GM12878 (cell line): ENCODE measurements at regions not wholly inside any gene's neighbourhood (a gene's known extent, or its start where the extent isn't known, plus 50 kb on each side); places are given as distances from the start of the nearest gene placed in this dataset.

Source experiments
- CEBPB ChIP-seq, 2 experiments: fragments of 150-350 bp in 1 of 2; IDR thresholded peaks; 2 replicates each; pipeline ENCODE4 v1.6.1; 2012 to 2014; ENCODE audit warnings: low read depth in 2 of 2, low read length in 2 of 2, borderline replicate concordance in 1 of 2, inconsistent platforms in 1 of 2
- CTCF ChIP-seq, 3 experiments: IDR thresholded peaks in 2 of 3; conservative IDR thresholded peaks in 1 of 3; 2 replicates each; pipeline ENCODE4 v1.5.1; 2011; ENCODE audit warnings: low read depth in 3 of 3, low read length in 3 of 3, mild to moderate bottlenecking in 3 of 3, control low read depth in 2 of 3, moderate library complexity in 2 of 3, inconsistent platforms in 1 of 3, mixed read lengths in 1 of 3; ENCODE audit not compliant: control insufficient read depth in 2 of 3, insufficient read depth in 1 of 3; ENCODE audit errors: extremely low read depth in 1 of 3
- EP300 ChIP-seq, 2 experiments: fragments of 150-350 bp in 1 of 2; IDR thresholded peaks; 2 replicates each; pipeline ENCODE4 v1.6.1; 2011 to 2012; ENCODE audit warnings: low read depth in 2 of 2, low read length in 2 of 2, borderline replicate concordance in 1 of 2, improper control_type of control experiment in 1 of 2, inconsistent platforms in 1 of 2; ENCODE audit not compliant: control insufficient read depth in 1 of 2
- GABPA ChIP-seq: IDR thresholded peaks from 2 replicates; pipeline ENCODE4 v1.6.1; 2014; ENCODE audit warnings: antibody characterized with exemption, low read depth, mild to moderate bottlenecking, inconsistent platforms
- GATAD2B ChIP-seq: fragments of 450-650 bp; conservative IDR thresholded peaks from 2 replicates; pipeline ENCODE4 v1.6.1; 2017; ENCODE audit warnings: low read depth, mild to moderate bottlenecking, moderate library complexity
- POU2F2 ChIP-seq: IDR thresholded peaks from 3 replicates; pipeline ENCODE4 v1.6.1; 2011; ENCODE audit warnings: low read depth, mild to moderate bottlenecking, low read length, borderline replicate concordance
- RAD21 ChIP-seq: IDR thresholded peaks from 2 replicates; pipeline ENCODE4 v1.6.1; 2011; ENCODE audit warnings: mild to moderate bottlenecking, low read depth, low read length, moderate library complexity; ENCODE audit not compliant: insufficient read depth
- SP1 ChIP-seq: IDR thresholded peaks from one replicate; pipeline ENCODE4 v1.6.1; 2011; ENCODE audit warnings: low read depth, low read length
- TCF12 ChIP-seq: IDR thresholded peaks from 2 replicates; pipeline ENCODE4 v1.6.1; 2011; ENCODE audit warnings: low read depth, mild to moderate bottlenecking, low read length
- YY1 ChIP-seq: IDR thresholded peaks from 2 replicates; pipeline ENCODE4 v1.6.1; 2011; ENCODE audit warnings: low read depth, mild to moderate bottlenecking, low read length
- ZNF274 ChIP-seq: IDR thresholded peaks from one replicate; pipeline ENCODE4 v1.8.0; 2011; ENCODE audit not compliant: insufficient read length, insufficient read depth

- TF ChIP-seq GABPA (no peak), CEBPB (IDR thresholded peaks at IDR 0.05; ENCODE audit: borderline replicate concordance in 1 of 2, low read depth in 2 of 2, low read length in 2 of 2) (no peak), RAD21 (no peak), SP1 (no peak), CTCF (IDR thresholded peaks at IDR 0.05 in 2 of 3, conservative IDR thresholded peaks at IDR 0.05 in 1 of 3; ENCODE audit: control insufficient read depth in 2 of 3, extremely low read depth in 1 of 3, insufficient read depth in 1 of 3, low read depth in 3 of 3, low read length in 3 of 3) (no peak), YY1 (no peak), ZNF274 (no peak), EP300 (IDR thresholded peaks at IDR 0.05; ENCODE audit: borderline replicate concordance in 1 of 2, control insufficient read depth in 1 of 2, low read depth in 2 of 2, low read length in 2 of 2) (no peak), GATAD2B (no peak), TCF12 (no peak), POU2F2 (no peak)
Observed at GRCh38 chr5:39998518-39998917, 573.7 kb upstream of the DAB2 start.
